K562 (cell line): ENCODE measurements at regions not wholly inside any gene's neighbourhood (a gene's known extent, or its start where the extent isn't known, plus 50 kb on each side); places are given as distances from the start of the nearest gene placed in this dataset.

ENCODE experiments used
- ATAC-seq: fragments of 200-7000 bp; cut with Tn5 transposase; 3 replicates; pipeline ENCODE4 v1.9.1; 2020; ENCODE audit warnings: moderate library complexity
- BruUV-seq: library from RNA; stranded (reverse); fragments of 400-500 nt; replicated peaks from 2 replicates; lab custom pipeline; 2021; lab: Mats Ljungman, UMichigan
- CTCF ChIA-PET: fragments of 300-600 bp; formaldehyde crosslinking; extraction: SDS; loops from one replicate; lab custom pipeline; 2021; ENCODE audit warnings: low intra/inter-chr PET ratio; lab: Yijun Ruan, JAX
- POLR2A ChIA-PET: fragments of 300-600, 350-650 bp; sonication (Branson Sonifier 250); formaldehyde crosslinking; extraction: SDS; loops from one replicate; lab custom pipeline; 2021; ENCODE audit warnings: antibody characterized with exemption, inconsistent platforms; lab: Yijun Ruan, JAX
- DNase-seq, 4 experiments: peaks; one replicate each; pipeline versions ENCODE4 v3.0.0 to v3.0.0-alpha.2; 2011 to 2018; ENCODE audit warnings: low spot score in 3 of 4, mixed read lengths in 3 of 4; ENCODE audit errors: extremely low read depth in 1 of 4
- FAIRE-seq: peaks from 2 replicates; lab custom pipeline; 2011; peaks lifted over from hg19 to GRCh38; lab: Jason Lieb, UNC
- H2AFZ ChIP-seq: 2 replicates; pipeline ENCODE4 v1.6.0; 2011; ENCODE audit warnings: low read depth, low read length, control low read depth, inconsistent platforms
- H3K27ac ChIP-seq: fragments of 200-600 bp; 3 replicates; pipeline ENCODE4 v1.8.0; 2011; ENCODE audit warnings: low read depth, mild to moderate bottlenecking, control low read depth, inconsistent platforms, low read length, moderate library complexity, mixed read lengths; ENCODE audit errors: extremely low read depth
- H3K27me3 ChIP-seq, 2 experiments: fragments of 300-600 bp in 1 of 2; 2 replicates in 1 of 2; 3 replicates in 1 of 2; pipeline versions ENCODE4 v1.6.0 to v1.8.0; 2011; ENCODE audit warnings: inconsistent platforms in 2 of 2, low read length in 2 of 2, mild to moderate bottlenecking in 1 of 2, mixed read lengths in 1 of 2, moderate library complexity in 1 of 2; ENCODE audit not compliant: control insufficient read depth in 2 of 2, insufficient read depth in 2 of 2
- H3K36me3 ChIP-seq: fragments of 300-600 bp; 3 replicates; pipeline ENCODE4 v1.8.0; 2011; ENCODE audit warnings: mild to moderate bottlenecking, low read length, inconsistent platforms; ENCODE audit not compliant: control insufficient read depth, insufficient read depth
- H3K4me1 ChIP-seq, 2 experiments: fragments of 200-600 bp in 1 of 2; replicated peaks in 1 of 2; 2 replicates in 1 of 2; 3 replicates in 1 of 2; pipeline versions ENCODE4 v1.5.1 to v1.8.0; 2011; ENCODE audit warnings: inconsistent platforms in 2 of 2, low read length in 2 of 2, mild to moderate bottlenecking in 1 of 2, mixed read lengths in 1 of 2, moderate library complexity in 1 of 2; ENCODE audit not compliant: control insufficient read depth in 2 of 2, insufficient read depth in 2 of 2
- H3K4me2 ChIP-seq: 2 replicates; pipeline ENCODE4 v1.6.1; 2011; ENCODE audit warnings: low read length, control low read depth, inconsistent platforms, mixed read lengths; ENCODE audit not compliant: insufficient read depth
- H3K4me3 ChIP-seq: fragments of 200-600 bp; sonication (generic), shearing (Covaris generic); 2 replicates; pipeline ENCODE4 v1.5.1; 2016; ENCODE audit warnings: control low read depth, inconsistent platforms
- H3K79me2 ChIP-seq: fragments of 200-600 bp; 3 replicates; pipeline ENCODE4 v1.8.0; 2011; ENCODE audit warnings: low read length, inconsistent platforms; ENCODE audit not compliant: control insufficient read depth, insufficient read depth
- H3K9ac ChIP-seq, 2 experiments: 2 replicates each; pipeline versions ENCODE4 v1.6.0 to v1.6.1; 2011; ENCODE audit warnings: low read depth in 2 of 2, low read length in 2 of 2, control low read depth in 1 of 2, inconsistent platforms in 1 of 2, mild to moderate bottlenecking in 1 of 2, mixed read lengths in 1 of 2; ENCODE audit not compliant: insufficient read depth in 1 of 2
- H3K9me1 ChIP-seq: one replicate; pipeline ENCODE4 v1.6.0; 2011; ENCODE audit warnings: inconsistent platforms, mild to moderate bottlenecking, low read length, moderate library complexity; ENCODE audit not compliant: control insufficient read depth, insufficient read depth
- H3K9me3 ChIP-seq: replicated peaks from 2 replicates; pipeline ENCODE4 v1.5.1; 2011; ENCODE audit warnings: low read depth, low read length, inconsistent platforms; ENCODE audit not compliant: control insufficient read depth, insufficient read depth
- H4K20me1 ChIP-seq: replicated peaks from 2 replicates; pipeline ENCODE4 v1.6.1; 2011; ENCODE audit warnings: low read length, inconsistent platforms, mixed read lengths; ENCODE audit not compliant: control insufficient read depth, insufficient read depth
- BRD4 ChIP-seq: fragments of 200-600 bp; sonication (generic); IDR thresholded peaks from 2 replicates; pipeline ENCODE4 v1.6.1; 2017; ENCODE audit warnings: inconsistent platforms
- ETV6 ChIP-seq, 3 experiments: fragments of 150-350 bp in 1 of 3; sonication (generic) in 1 of 3; formaldehyde crosslinking in 1 of 3; IDR thresholded peaks; 2 replicates each; pipeline versions ENCODE4 v1.6.1 to v1.8.0; 2014 to 2022; ENCODE audit warnings: borderline replicate concordance in 2 of 3, low read depth in 2 of 3, antibody characterized with exemption in 1 of 3, low read length in 1 of 3, mild to moderate bottlenecking in 1 of 3, missing genetic modification reagents in 1 of 3
- FOXM1 ChIP-seq, 2 experiments: fragments of 450-650 bp in 1 of 2; sonication (generic) in 1 of 2; formaldehyde crosslinking in 1 of 2; IDR thresholded peaks; 2 replicates each; pipeline versions ENCODE4 v1.6.1 to v1.9.0; 2017 to 2022; ENCODE audit warnings: low read depth in 2 of 2, mild to moderate bottlenecking in 2 of 2, missing genetic modification reagents in 1 of 2, moderate library complexity in 1 of 2
- MBD1 ChIP-seq: fragments of 250-450 bp; sonication (Bioruptor Pico); IDR thresholded peaks from 2 replicates; pipeline ENCODE4 v1.8.0; 2022; ENCODE audit warnings: inconsistent platforms
- NBN ChIP-seq: fragments of 450-650 bp; IDR thresholded peaks from 2 replicates; pipeline ENCODE4 v1.6.1; 2016; ENCODE audit warnings: low read depth, mild to moderate bottlenecking
- NONO ChIP-seq, 2 experiments: fragments of 200-400 bp in 1 of 2; fragments of 450-650 bp in 1 of 2; formaldehyde crosslinking in 1 of 2; IDR thresholded peaks; 2 replicates each; pipeline ENCODE4 v1.6.1; 2017; ENCODE audit warnings: low read depth in 2 of 2, mild to moderate bottlenecking in 2 of 2, moderate library complexity in 2 of 2, low read length in 1 of 2
- PHTF2 ChIP-seq: fragments of 250-450 bp; sonication (Bioruptor Pico); IDR thresholded peaks from 2 replicates; pipeline ENCODE4 v1.5.0; 2021; ENCODE audit warnings: mild to moderate bottlenecking
- TAL1 ChIP-seq: fragments of 450-650 bp; IDR thresholded peaks from 2 replicates; pipeline ENCODE4 v1.6.1; 2016; ENCODE audit warnings: mild to moderate bottlenecking
- ZFP1 ChIP-seq: fragments of 450-650 bp; formaldehyde crosslinking; IDR thresholded peaks from 2 replicates; pipeline ENCODE4 v1.4.0; 2020; ENCODE audit warnings: mild to moderate bottlenecking, mixed read lengths
- ZKSCAN1 ChIP-seq: fragments of 150-350 bp; IDR thresholded peaks from 2 replicates; pipeline ENCODE4 v1.6.1; 2016; ENCODE audit warnings: low read depth, low read length
- WGBS: fragments of 100-300 bp; shearing (Covaris generic); methylation state at CpG from one replicate; pipeline ENCODE4 v1.1.6; 2016; ENCODE audit warnings: low coverage, mixed read lengths; ENCODE audit not compliant: insufficient coverage; ENCODE audit errors: missing lambda C conversion rate; 5-methylcytosine and 5-hydroxymethylcytosine counted together
- in situ Hi-C: fragments of 300-500 bp; cut with MboI; formaldehyde crosslinking; loops from 4 replicates; pipeline ENCODE4 v1.15.0; 2018; ENCODE audit warnings: inconsistent platforms, mixed read lengths
- intact Hi-C: fragments of 100-400 bp; cut with micrococcal nuclease; formaldehyde crosslinking; loops from 2 replicates; pipeline ENCODE4 v1.14.2; 2022
- TF ChIP-seq, protein P1 (sequence below): fragments of 450-650 bp; IDR thresholded peaks from 2 replicates; pipeline ENCODE4 v1.7.1; 2018; ENCODE audit warnings: mild to moderate bottlenecking, low read depth; ENCODE audit not compliant: partially characterized antibody

GRCh38 chr3:177545964-177546363, 348.7 kb upstream of the TBL1XR1 start:
- H3K9ac ChIP-seq = no peak overlapping the region
- ATAC-seq (no peak), FAIRE-seq (no peak), DNase-seq (no peak)
- H3K4me2 ChIP-seq = no peak overlapping the region
- POLR2A ChIA-PET = no interaction called here
- no peaks in the 10 kb centered on the region for H3K79me2 ChIP-seq
- H3K27ac ChIP-seq = no peak overlapping the region
- H3K27me3 ChIP-seq = 0 out of 5 replicates have a peak, but pooled peaks cover 0 to 4% of the 10 kb centered on the region in 2 experiments
- in situ Hi-C loops = no loop called here
- BruUV-seq = no TSS peak
- no peak overlapping the region for H2AFZ ChIP-seq
- H3K9me1 ChIP-seq = no peaks in the 10 kb centered on the region
- H3K4me3 ChIP-seq = no peak overlapping the region
- no peaks in the 10 kb centered on the region for H3K36me3 ChIP-seq
- H4K20me1 ChIP-seq = no peaks in the 10 kb centered on the region
- TF ChIP-seq TAL1 (no peak), ZFP1 (CRISPR knock-in tag) (no peak), FOXM1 (IDR thresholded peaks at IDR 0.05; ENCODE audit: low read depth) (no peak), FOXM1 (CRISPR knock-in tag; IDR thresholded peaks at IDR 0.05; ENCODE audit: low read depth) (no peak), NBN (no peak), PHTF2 (CRISPR knock-in tag) (no peak), ZKSCAN1 (no peak), MBD1 (CRISPR knock-in tag) (no peak), NONO (IDR thresholded peaks at IDR 0.05; ENCODE audit: low read depth in 2 of 2, low read length in 1 of 2) (no peak), BRD4 (no peak), ETV6 (IDR thresholded peaks at IDR 0.05; ENCODE audit: borderline replicate concordance in 1 of 2, low read depth in 2 of 2, low read length in 1 of 2) (no peak), ETV6 (CRISPR knock-in tag; IDR thresholded peaks at IDR 0.05; ENCODE audit: borderline replicate concordance) (no peak)
- TF ChIP-seq, protein P1, sequence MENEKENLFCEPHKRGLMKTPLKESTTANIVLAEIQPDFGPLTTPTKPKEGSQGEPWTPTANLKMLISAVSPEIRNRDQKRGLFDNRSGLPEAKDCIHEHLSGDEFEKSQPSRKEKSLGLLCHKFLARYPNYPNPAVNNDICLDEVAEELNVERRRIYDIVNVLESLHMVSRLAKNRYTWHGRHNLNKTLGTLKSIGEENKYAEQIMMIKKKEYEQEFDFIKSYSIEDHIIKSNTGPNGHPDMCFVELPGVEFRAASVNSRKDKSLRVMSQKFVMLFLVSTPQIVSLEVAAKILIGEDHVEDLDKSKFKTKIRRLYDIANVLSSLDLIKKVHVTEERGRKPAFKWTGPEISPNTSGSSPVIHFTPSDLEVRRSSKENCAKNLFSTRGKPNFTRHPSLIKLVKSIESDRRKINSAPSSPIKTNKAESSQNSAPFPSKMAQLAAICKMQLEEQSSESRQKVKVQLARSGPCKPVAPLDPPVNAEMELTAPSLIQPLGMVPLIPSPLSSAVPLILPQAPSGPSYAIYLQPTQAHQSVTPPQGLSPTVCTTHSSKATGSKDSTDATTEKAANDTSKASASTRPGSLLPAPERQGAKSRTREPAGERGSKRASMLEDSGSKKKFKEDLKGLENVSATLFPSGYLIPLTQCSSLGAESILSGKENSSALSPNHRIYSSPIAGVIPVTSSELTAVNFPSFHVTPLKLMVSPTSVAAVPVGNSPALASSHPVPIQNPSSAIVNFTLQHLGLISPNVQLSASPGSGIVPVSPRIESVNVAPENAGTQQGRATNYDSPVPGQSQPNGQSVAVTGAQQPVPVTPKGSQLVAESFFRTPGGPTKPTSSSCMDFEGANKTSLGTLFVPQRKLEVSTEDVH = no peak
- CTCF ChIA-PET = no interaction called here
- WGBS = 40% methylated on average over 3 of the region's 3 CpGs
- H3K9me3 ChIP-seq = no peaks in the 10 kb centered on the region
- intact Hi-C loops = no loop called here
- H3K4me1 ChIP-seq = no peaks in the 10 kb centered on the region
